K562 (cell line): ENCODE measurements at regions not wholly inside any gene's neighbourhood (a gene's known extent, or its start where the extent isn't known, plus 50 kb on each side); places are given as distances from the start of the nearest gene placed in this dataset.
A peak's percentile ranks its signal among the peaks of the same experiment; 100 is the strongest.

Experiments
- CCNT2 ChIP-seq: IDR thresholded peaks from 2 replicates; pipeline ENCODE4 v1.6.1; 2011; ENCODE audit warnings: borderline replicate concordance, low read depth, mild to moderate bottlenecking, moderate library complexity, mixed read lengths, low read length; ENCODE audit not compliant: insufficient read length; ENCODE audit errors: extremely low read depth
- HCFC1 ChIP-seq: IDR thresholded peaks from 2 replicates; pipeline ENCODE4 v1.6.1; 2012; ENCODE audit warnings: low read depth, low read length, improper control_type of control experiment
- HMGN3 ChIP-seq: IDR thresholded peaks from 2 replicates; pipeline ENCODE4 v1.6.1; 2011; ENCODE audit warnings: borderline replicate concordance, low read depth, mild to moderate bottlenecking, mixed read lengths, low read length; ENCODE audit not compliant: insufficient read length; ENCODE audit errors: extremely low read depth
- MECOM ChIP-seq: fragments of 250-450 bp; sonication (Bioruptor Pico); IDR thresholded peaks from 2 replicates; pipeline ENCODE4 v1.8.0; 2022; ENCODE audit warnings: inconsistent platforms
- SMAD1 ChIP-seq: fragments of 150-350 bp; IDR thresholded peaks from 2 replicates; pipeline ENCODE4 v1.6.1; 2014; ENCODE audit warnings: low read length, low read depth; ENCODE audit not compliant: partially characterized antibody
- SRF ChIP-seq, 2 experiments: fragments of 250-450, 450-650 bp in 1 of 2; sonication (Bioruptor Pico) in 1 of 2; sonication (generic) in 1 of 2; formaldehyde crosslinking; IDR thresholded peaks; 2 replicates each; pipeline versions ENCODE4 v1.5.0 to v1.5.1; 2020 to 2022; ENCODE audit warnings: mild to moderate bottlenecking in 1 of 2, missing genetic modification reagents in 1 of 2
- TAF1 ChIP-seq: IDR thresholded peaks from 2 replicates; pipeline ENCODE4 v1.6.1; 2011; ENCODE audit warnings: mild to moderate bottlenecking, low read length, moderate library complexity; ENCODE audit not compliant: insufficient read depth, control insufficient read depth, severe bottlenecking; ENCODE audit errors: extremely low read depth
- ZNF551 ChIP-seq: fragments of 250-450 bp; sonication (Bioruptor Pico); IDR thresholded peaks from 2 replicates; pipeline ENCODE4 v1.5.0; 2021; ENCODE audit warnings: mild to moderate bottlenecking, moderate library complexity
- ZNF780A ChIP-seq: fragments of 250-450 bp; sonication (Bioruptor Pico); IDR thresholded peaks from 2 replicates; pipeline ENCODE4 v1.5.0; 2021; ENCODE audit warnings: mild to moderate bottlenecking
- TF ChIP-seq, protein P1 (sequence below), 3 experiments: IDR thresholded peaks in 2 of 3; conservative IDR thresholded peaks in 1 of 3; 2 replicates each; pipeline ENCODE4 v1.5.1; 2011 to 2012; ENCODE audit warnings: low read length in 3 of 3, mild to moderate bottlenecking in 3 of 3, control low read depth in 2 of 3, improper control_type of control experiment in 1 of 3, inconsistent platforms in 1 of 3, low read depth in 1 of 3, mixed read lengths in 1 of 3, moderate library complexity in 1 of 3; ENCODE audit not compliant: insufficient read depth in 2 of 3
- TF ChIP-seq, protein P2 (sequence below), 2 experiments: fragments of 450-650 bp; formaldehyde crosslinking in 1 of 2; IDR thresholded peaks; 2 replicates each; pipeline versions ENCODE4 v1.4.0 to v1.6.1; 2014 to 2020; ENCODE audit warnings: mild to moderate bottlenecking in 2 of 2, borderline replicate concordance in 1 of 2, low read depth in 1 of 2
- TF ChIP-seq, protein P3 (sequence below): sonication (generic); formaldehyde crosslinking; IDR thresholded peaks from 2 replicates; pipeline ENCODE4 v1.8.0; 2022; ENCODE audit warnings: mild to moderate bottlenecking, missing genetic modification reagents

DNA sequence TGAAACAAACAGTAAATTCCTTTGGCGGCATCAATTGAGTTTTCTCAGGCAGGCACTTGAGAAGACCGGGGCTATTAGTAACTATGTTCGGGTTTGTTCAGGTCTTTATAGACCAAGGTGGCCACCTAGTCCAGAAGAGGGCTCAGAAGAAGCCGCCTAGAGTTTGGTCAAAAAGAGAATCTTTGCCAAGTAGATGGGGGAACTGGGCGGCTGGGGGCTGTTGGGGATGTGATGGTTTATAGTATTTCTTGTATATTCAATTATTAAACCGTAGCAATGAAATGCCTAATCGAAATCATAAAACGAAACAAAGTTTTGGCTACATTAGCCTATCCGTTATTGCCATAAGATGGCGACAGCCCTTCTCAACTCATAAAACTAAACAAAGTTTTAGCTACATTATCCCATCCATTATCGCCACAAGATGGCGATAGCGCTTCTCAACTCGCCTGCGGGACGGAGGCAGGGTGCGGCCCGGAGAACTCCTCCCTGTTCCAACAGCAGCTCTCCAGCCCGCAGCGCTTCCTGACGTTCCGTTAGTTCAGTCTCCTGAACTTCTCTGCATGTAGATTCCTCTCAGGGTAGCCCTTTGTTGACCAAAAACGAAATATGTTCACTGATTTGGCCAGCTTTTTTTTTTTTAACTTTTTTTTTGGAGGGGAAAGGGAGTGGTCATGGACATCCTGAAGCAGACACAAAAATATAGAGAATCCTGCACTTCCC is 120.5 kb upstream of the PRSS16 start (continued):
- TF ChIP-seq, protein P1, sequence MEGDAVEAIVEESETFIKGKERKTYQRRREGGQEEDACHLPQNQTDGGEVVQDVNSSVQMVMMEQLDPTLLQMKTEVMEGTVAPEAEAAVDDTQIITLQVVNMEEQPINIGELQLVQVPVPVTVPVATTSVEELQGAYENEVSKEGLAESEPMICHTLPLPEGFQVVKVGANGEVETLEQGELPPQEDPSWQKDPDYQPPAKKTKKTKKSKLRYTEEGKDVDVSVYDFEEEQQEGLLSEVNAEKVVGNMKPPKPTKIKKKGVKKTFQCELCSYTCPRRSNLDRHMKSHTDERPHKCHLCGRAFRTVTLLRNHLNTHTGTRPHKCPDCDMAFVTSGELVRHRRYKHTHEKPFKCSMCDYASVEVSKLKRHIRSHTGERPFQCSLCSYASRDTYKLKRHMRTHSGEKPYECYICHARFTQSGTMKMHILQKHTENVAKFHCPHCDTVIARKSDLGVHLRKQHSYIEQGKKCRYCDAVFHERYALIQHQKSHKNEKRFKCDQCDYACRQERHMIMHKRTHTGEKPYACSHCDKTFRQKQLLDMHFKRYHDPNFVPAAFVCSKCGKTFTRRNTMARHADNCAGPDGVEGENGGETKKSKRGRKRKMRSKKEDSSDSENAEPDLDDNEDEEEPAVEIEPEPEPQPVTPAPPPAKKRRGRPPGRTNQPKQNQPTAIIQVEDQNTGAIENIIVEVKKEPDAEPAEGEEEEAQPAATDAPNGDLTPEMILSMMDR (IDR thresholded peaks at IDR 0.05 in 2 of 3, conservative IDR thresholded peaks at IDR 0.05 in 1 of 3; ENCODE audit: insufficient read depth in 2 of 3, low read depth in 1 of 3, low read length in 3 of 3), result peak; percentile 95 to 99 (median 97)
- TF ChIP-seq HCFC1, result 0 out of 2 replicates have a peak, but pooled peaks have one; percentile 30
- no peak for TF ChIP-seq HMGN3
- TF ChIP-seq CCNT2, result peak; percentile 50
- peak in 1 of 2 experiments; percentile 86; a peak in 2 of 4 replicates for TF ChIP-seq SRF (CRISPR knock-in tag; IDR thresholded peaks at IDR 0.05)
- no peak for TF ChIP-seq ZNF551 (CRISPR knock-in tag)
- TF ChIP-seq TAF1, result peak; percentile 55
- no peak for TF ChIP-seq MECOM (CRISPR knock-in tag)
- TF ChIP-seq, protein P2, sequence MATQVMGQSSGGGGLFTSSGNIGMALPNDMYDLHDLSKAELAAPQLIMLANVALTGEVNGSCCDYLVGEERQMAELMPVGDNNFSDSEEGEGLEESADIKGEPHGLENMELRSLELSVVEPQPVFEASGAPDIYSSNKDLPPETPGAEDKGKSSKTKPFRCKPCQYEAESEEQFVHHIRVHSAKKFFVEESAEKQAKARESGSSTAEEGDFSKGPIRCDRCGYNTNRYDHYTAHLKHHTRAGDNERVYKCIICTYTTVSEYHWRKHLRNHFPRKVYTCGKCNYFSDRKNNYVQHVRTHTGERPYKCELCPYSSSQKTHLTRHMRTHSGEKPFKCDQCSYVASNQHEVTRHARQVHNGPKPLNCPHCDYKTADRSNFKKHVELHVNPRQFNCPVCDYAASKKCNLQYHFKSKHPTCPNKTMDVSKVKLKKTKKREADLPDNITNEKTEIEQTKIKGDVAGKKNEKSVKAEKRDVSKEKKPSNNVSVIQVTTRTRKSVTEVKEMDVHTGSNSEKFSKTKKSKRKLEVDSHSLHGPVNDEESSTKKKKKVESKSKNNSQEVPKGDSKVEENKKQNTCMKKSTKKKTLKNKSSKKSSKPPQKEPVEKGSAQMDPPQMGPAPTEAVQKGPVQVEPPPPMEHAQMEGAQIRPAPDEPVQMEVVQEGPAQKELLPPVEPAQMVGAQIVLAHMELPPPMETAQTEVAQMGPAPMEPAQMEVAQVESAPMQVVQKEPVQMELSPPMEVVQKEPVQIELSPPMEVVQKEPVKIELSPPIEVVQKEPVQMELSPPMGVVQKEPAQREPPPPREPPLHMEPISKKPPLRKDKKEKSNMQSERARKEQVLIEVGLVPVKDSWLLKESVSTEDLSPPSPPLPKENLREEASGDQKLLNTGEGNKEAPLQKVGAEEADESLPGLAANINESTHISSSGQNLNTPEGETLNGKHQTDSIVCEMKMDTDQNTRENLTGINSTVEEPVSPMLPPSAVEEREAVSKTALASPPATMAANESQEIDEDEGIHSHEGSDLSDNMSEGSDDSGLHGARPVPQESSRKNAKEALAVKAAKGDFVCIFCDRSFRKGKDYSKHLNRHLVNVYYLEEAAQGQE (IDR thresholded peaks at IDR 0.05; ENCODE audit: borderline replicate concordance), result peak; percentile 80; the same call in 1 of the 2 replicates
- TF ChIP-seq, protein P2 (CRISPR knock-in tag; IDR thresholded peaks at IDR 0.05; ENCODE audit: low read depth), result no peak
- no peak for TF ChIP-seq SMAD1
- TF ChIP-seq, protein P3, sequence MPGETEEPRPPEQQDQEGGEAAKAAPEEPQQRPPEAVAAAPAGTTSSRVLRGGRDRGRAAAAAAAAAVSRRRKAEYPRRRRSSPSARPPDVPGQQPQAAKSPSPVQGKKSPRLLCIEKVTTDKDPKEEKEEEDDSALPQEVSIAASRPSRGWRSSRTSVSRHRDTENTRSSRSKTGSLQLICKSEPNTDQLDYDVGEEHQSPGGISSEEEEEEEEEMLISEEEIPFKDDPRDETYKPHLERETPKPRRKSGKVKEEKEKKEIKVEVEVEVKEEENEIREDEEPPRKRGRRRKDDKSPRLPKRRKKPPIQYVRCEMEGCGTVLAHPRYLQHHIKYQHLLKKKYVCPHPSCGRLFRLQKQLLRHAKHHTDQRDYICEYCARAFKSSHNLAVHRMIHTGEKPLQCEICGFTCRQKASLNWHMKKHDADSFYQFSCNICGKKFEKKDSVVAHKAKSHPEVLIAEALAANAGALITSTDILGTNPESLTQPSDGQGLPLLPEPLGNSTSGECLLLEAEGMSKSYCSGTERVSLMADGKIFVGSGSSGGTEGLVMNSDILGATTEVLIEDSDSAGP (CRISPR knock-in tag), result no peak
- no peak for TF ChIP-seq ZNF780A (CRISPR knock-in tag)
